Right cardiac atrium (tissue), 5 donors: ENCODE measurements at regions not wholly inside any gene's neighbourhood (a gene's known extent, or its start where the extent isn't known, plus 50 kb on each side); places are given as distances from the start of the nearest gene placed in this dataset.

ENCODE experiments used
- ATAC-seq, 2 donors: fragments of 200-7000 bp; cut with Tn5 transposase; one replicate each; pipeline versions ENCODE4 v1.8.0 to v1.9.1; 2020; ENCODE audit warnings: moderate library complexity in 2 of 2, mild to moderate bottlenecking in 1 of 2
- DNase-seq, 3 donors: peaks; one replicate each; pipeline ENCODE4 v3.0.0-alpha.2; 2020
- H3K27ac ChIP-seq: one replicate; pipeline ENCODE4 v1.5.1; 2013; ENCODE audit warnings: mild to moderate bottlenecking, low read length, control low read depth, moderate library complexity
- H3K27me3 ChIP-seq: one replicate; pipeline ENCODE4 v1.6.1; 2013; ENCODE audit not compliant: control insufficient read depth, insufficient read depth
- H3K4me1 ChIP-seq: one replicate; pipeline ENCODE4 v1.6.1; 2013; ENCODE audit warnings: low read length; ENCODE audit not compliant: control insufficient read depth, insufficient read depth
- H3K4me3 ChIP-seq: one replicate; pipeline ENCODE4 v1.5.1; 2013; ENCODE audit warnings: low read length, control low read depth
- H3K9me3 ChIP-seq: one replicate; pipeline ENCODE4 v1.6.1; 2013; ENCODE audit warnings: low read length; ENCODE audit not compliant: control insufficient read depth
- WGBS: extraction: QIAGEN DNeasy Blood & Tissue Kit; methylation state at CpG from one replicate; pipeline ENCODE4 v1.1.7; 2013; 5-methylcytosine and 5-hydroxymethylcytosine counted together
- intact Hi-C, 4 donors: fragments of 100-400 bp; cut with DNase I; formaldehyde crosslinking; loops; one replicate each; pipeline versions ENCODE4 v1.11.0 to v1.14.0; 2022 to 2023
- donor health status: healthy with polysubstance abuse.
- donor health status: DM: no; HTN: yes; CAD: no.
- donor health status: DM: no; HTN: no; CAD: no.
- donor health status: DM: no; HTN: yes; CAD: no; lungs with severe emphysema.
- donor health status: DM: yes; HTN: yes; CAD: no.

DNA sequence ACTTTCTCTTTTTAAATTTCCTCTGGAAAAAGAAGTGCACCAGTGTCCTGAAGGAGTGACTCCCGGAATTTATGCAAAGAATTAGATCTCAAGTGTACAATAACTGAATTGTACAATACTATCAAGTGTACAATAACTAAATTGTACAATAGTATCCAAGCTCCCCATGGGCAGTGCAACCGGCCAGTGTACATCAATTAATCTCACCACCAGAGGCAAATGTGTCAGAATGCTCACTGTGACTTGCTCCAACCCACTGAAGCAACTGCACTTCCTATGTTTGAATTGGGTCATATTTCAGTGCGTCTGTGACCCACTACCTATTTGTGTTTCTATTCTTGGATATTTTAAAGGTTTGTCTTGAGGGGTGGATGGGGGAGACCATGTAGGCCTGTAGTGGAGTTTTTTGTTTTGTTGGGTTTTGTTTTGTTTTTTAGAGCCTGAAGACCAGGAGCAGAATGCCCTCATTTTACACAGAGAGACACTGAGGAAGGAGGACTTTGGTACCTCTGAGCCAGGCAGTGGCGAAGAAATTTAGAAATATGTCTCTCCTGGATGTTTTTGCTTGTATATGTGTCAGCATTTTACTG, 78.5 kb upstream of the CTTNBP2 start:
- intact Hi-C loops = no loop called here
- Histone ChIP-seq H3K27ac (no peak overlapping the region), H3K9me3 (no peaks in the 10 kb centered on the region), H3K27me3 (no peaks in the 10 kb centered on the region), H3K4me3 (no peak overlapping the region), H3K4me1 (no peaks in the 10 kb centered on the region)
- DNase-seq (no peak), ATAC-seq (no peak)
- 74% methylated on average over 4 of the region's 4 CpGs for WGBS

DNA sequence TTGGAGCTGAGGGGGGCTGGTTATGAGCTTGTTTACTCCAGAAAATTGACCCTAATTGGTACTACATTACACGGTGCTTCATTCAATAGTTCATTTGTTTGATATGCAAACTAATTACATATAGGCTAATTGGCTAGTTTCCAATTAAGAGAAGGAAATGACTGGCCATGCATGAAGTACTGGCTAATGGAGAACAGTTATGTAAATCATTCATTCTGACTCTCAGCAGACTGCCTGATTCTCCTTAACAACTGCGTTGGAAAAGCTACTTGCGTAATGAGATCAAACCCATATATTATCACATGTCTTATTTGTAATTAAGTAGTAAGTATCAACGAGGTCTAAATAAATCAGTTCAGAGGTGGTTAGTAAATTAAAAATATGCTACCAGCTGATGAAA, 81.8 kb upstream of the CTTNBP2 start:
- ATAC-seq = no peak
- no peaks in the 10 kb centered on the region for H3K27me3 ChIP-seq
- WGBS = 79% methylated on average over 4 of the region's 4 CpGs
- DNase-seq = no peak
- intact Hi-C loops = no loop called here
- no peaks in the 10 kb centered on the region for H3K4me1 ChIP-seq
- H3K9me3 ChIP-seq = no peaks in the 10 kb centered on the region
- no peak overlapping the region for H3K4me3 ChIP-seq
- H3K27ac ChIP-seq = no peak overlapping the region

DNA sequence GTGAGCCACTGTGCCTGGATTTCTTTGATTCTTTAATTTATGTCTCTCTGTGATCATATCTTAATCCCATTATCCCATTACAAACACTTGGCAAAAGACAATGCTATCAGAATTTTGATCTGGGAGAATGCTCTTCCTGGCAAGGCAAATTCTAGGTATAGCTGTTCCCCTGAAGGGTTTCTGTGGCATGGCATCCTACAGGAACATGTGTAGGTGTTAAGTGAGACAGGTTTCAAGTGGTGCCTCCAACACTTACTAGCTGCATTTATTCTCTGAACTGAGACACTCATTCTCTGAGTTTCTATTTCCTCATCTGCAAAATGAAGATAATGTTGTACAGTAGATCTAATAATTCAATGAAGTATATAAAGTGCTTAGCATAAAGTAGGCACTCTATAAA, 87.1 kb upstream of the CTTNBP2 start:
- ATAC-seq = no peak
- intact Hi-C loops = no loop called here

DNA sequence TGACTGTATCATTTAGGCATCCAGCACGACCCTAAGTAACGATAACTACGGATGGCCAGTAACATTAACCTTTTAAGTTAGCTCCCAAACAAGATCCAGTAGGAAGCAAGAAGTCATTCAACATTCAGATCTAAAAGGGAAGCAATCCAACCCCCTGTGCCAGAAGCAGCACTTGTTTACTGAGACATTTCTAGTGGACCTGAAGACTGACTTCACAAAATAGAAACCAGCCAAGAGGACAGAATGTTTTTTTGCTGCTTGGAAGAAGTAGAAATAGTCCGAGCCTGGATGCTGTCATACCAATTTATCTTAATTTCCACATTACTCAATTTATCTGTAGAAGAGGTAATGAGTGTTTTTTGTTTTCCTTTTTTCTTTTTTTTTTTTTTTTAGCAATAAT, 88.0 kb upstream of the CTTNBP2 start:
- 40% methylated on average over 4 of the region's 4 CpGs for WGBS
- ATAC-seq (peak in 1 of 2 donors; percentile 90), DNase-seq (no peak)
- Histone ChIP-seq H3K9me3 (no peaks in the 10 kb centered on the region), H3K4me3 (no peak overlapping the region), H3K27me3 (no peaks in the 10 kb centered on the region), H3K27ac (no peak overlapping the region), H3K4me1 (no peaks in the 10 kb centered on the region)
- intact Hi-C loops = no loop called here

More for the DNA sequence above, 87.1 kb upstream of the CTTNBP2 start:
- no peak overlapping the region for H3K4me3 ChIP-seq
- H3K27me3 ChIP-seq = no peaks in the 10 kb centered on the region
- H3K9me3 ChIP-seq = no peaks in the 10 kb centered on the region
- H3K4me1 ChIP-seq = no peaks in the 10 kb centered on the region
- H3K27ac ChIP-seq = no peak overlapping the region
- no peak for DNase-seq

DNA sequence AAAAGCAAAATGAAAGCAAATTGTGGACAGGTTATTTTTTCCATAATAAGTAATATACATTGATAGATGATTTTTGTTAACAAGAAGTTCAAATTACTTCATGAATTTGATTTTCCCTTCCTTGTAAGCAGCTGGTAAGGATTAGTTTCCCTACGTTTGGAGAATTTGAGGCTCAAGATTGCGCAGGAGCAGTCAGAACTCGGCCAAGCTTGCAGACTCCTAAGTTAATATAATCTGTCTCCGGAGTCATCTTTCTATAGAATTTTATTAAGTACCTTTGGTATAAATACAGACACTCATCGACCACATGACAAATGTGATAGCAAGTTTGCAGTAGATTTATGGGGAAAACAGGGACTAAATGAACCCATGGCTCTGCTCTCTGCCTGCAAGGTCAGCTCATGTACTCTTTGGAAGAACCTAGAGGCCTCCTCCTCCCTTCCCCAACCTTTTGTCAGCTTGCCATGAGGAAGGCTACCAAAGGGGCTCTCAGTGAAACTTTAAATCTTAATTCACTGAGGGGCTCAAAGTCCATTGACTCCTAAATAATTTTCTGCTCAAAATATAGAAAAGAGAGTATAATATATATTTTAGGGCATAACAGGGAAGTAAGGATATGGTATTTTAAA, 89.2 kb upstream of the CTTNBP2 start:
- Histone ChIP-seq H3K9me3 (no peaks in the 10 kb centered on the region), H3K4me3 (no peak overlapping the region), H3K4me1 (no peaks in the 10 kb centered on the region), H3K27me3 (no peaks in the 10 kb centered on the region), H3K27ac (no peak overlapping the region)
- intact Hi-C loops = no loop called here
- ATAC-seq = no peak
- DNase-seq = no peak
- WGBS = 73% methylated on average over 5 of the region's 5 CpGs

DNA sequence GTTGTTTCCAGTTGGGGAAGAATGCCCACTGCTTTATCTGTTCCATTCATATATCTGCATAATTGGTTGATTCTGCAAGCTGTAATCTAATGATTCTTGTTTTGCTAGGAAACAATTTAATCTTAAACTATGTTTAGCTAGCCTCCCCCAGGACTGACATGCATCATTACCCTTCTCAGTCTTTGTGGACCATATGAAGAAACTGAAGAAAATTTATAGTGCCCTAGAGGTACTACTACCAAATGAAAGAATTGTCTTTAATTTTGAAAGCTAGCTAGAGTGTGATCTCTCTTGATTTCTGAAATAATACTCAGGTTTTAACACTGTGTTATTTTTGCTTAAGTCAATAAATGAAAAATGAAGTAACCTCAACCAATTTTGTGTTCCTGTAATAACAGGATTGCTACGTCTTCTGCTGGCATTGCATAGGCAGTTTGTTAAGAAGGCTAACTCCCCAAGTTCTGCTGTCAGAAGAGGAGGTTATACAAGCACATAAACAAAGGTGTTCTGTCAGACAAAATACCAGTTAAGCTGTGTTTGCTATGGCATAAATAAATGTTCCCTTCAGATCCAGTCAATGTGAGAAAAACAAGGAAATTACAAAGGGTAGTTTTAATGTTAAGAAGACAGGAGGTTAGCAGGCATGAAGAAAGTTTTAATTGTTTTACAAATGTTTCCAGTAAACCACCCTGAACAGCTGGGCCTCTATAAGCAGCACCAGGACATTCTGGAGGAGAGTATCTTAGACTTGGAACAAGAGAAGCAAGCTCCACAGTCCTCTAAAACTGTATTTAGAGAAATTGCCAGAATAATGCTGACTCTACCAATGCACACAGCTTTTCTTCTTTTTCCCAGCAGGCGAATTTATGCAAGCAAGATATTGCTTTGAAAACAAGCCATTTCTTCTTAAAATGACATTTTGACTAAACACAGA, 90.3 kb upstream of the CTTNBP2 start:
- intact Hi-C loops = no loop called here
- WGBS = 38% methylated on average over 2 of the region's 2 CpGs
- no peak overlapping the region for H3K27ac ChIP-seq
- no peaks in the 10 kb centered on the region for H3K4me1 ChIP-seq
- no peak overlapping the region for H3K4me3 ChIP-seq
- ATAC-seq (peak in 1 of 2 donors; percentile 81), DNase-seq (no peak)
- no peaks in the 10 kb centered on the region for H3K9me3 ChIP-seq
- H3K27me3 ChIP-seq = no peaks in the 10 kb centered on the region

DNA sequence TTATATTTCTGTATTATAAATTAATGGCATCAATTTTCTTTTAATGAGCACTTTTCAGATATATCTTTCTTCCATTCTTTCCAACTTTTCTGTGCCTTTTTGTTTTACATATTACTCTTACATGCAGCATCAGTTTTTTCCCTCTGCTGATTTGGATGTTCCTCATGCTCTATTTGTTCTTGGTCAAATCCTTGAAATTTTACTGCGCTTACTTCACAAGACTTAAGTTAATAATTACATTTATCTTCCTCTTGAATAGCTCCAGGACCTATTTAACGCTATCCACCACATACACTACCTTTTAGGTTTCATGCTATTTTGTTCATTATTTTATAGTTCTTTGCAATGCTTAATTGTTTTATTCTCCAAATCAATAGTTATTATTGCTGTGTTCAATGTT, 97.6 kb upstream of the CTTNBP2 start:
- peaks cover 2% of the 10 kb centered on the region for H3K4me1 ChIP-seq
- H3K27me3 ChIP-seq = no peaks in the 10 kb centered on the region
- H3K4me3 ChIP-seq = no peak overlapping the region
- intact Hi-C loops = no loop called here
- DNase-seq = no peak
- no peak overlapping the region for H3K27ac ChIP-seq
- 92% methylated on average over 2 of the region's 2 CpGs for WGBS
- ATAC-seq = no peak
- H3K9me3 ChIP-seq = no peaks in the 10 kb centered on the region

DNA sequence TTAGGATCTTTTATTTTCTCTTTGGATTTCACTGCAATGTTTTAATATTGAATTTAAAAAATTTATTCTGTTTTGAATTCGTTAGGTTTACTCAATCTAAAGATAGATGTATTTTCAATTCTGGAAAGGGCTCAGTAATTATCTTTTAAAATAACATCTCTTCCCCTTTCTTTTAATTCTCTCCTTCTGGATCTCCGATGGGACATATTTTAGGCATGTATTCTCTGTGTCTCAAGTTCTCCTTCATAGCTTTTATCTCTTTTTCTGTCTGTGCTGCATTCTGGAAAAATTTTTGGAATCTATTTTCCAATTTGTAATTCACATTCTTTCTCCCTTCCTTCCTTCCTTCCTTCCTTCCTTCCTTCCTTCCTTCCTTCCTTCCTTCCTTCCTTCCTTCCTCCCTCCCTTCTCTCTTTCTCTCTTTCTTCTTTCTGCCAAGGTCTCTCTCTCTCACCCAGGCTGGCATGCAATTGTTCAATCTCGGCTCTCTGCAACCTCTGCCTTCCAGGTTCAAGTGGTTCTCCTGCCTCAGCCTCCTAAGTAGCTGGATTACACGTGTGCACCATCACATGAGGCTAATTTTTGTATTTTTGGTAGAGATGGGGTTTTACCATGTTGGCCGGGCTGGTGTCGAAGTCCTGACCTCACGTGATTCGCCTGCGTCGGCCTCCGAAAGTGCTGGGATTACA, 98.5 kb upstream of the CTTNBP2 start:
- no peak overlapping the region for H3K27ac ChIP-seq
- intact Hi-C loops = no loop called here
- WGBS = 75% methylated on average over 11 of the region's 11 CpGs
- H3K4me3 ChIP-seq = no peak overlapping the region
- H3K27me3 ChIP-seq = no peaks in the 10 kb centered on the region
- DNase-seq = peak in 1 of 3 donors; percentile 46
- peaks cover 2% of the 10 kb centered on the region for H3K4me1 ChIP-seq
- ATAC-seq = no peak
- H3K9me3 ChIP-seq = no peaks in the 10 kb centered on the region

DNA sequence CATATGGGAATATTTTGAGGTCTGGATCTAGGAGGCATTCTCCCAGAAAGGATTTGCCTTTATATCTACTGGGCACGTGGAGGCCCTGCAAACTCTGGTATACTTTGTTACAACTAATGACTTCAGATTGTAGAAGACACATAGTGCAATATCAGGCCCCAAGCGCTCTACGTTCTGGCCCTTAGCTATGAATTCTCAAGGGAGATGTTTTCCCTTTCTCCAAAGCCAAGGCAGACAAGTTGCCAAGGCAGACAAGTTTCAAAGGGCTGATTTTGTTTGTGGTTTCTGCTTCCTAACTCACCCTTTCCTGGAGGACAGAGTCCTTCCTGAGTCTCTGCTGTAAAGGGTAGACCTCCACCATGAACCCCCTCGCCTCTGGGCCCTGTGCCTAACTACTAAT, 99.4 kb upstream of the CTTNBP2 start:
- intact Hi-C loops = no loop called here
- H3K27ac ChIP-seq = peak overlapping the region; percentile 48
- H3K27me3 ChIP-seq = no peaks in the 10 kb centered on the region
- no peaks in the 10 kb centered on the region for H3K9me3 ChIP-seq
- peak in 2 of 3 donors; percentile 22 to 72 for DNase-seq
- H3K4me1 ChIP-seq = peaks cover 2% of the 10 kb centered on the region
- 41% methylated on average over 4 of the region's 4 CpGs for WGBS
- no peak overlapping the region for H3K4me3 ChIP-seq
- peak; percentile 53 to 91 for ATAC-seq

DNA sequence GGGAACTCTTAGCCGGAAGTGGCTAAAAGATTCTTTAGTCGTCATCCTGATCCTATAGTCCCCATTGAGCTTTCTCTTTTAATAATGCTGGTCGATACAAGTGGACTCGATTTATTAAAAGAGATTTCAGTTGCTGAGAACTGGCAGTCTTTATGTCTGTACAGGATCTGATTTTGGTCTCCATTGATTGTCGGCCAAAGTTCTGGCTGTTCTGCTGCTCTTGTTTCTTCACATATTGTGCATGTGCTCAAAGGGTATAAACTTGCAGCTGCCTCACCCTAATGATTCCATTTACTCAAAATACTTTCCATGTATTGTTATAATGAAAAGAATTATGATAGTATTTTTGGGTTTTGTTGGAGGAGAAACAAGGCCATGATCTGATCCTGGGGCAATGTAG, 100.7 kb upstream of the CTTNBP2 start:
- WGBS = 70% methylated on average over 5 of the region's 5 CpGs
- Histone ChIP-seq H3K9me3 (no peaks in the 10 kb centered on the region), H3K27ac (no peak overlapping the region), H3K4me1 (peaks cover 2% of the 10 kb centered on the region), H3K4me3 (no peak overlapping the region), H3K27me3 (no peaks in the 10 kb centered on the region)
- intact Hi-C loops = no loop called here
- ATAC-seq (peak in 1 of 2 donors; percentile 62), DNase-seq (no peak)

DNA sequence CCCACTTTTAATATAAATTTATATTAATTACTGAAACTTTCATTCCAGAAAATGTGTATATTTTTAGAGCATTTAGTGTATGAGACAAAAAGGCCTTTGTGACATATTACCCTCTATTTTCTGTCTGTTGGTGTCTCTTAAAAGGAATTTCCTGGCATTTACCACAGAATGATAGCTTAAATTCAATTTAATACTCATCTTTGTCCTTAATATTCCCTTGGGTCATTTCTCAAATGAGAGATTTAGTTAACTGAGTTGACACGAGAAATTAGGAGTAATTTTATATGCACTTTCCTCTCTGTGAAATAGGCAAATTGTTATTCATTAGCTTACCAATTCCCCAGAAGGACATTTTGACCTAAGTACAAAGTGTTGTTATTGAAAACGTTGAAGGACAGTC, 101.7 kb upstream of the CTTNBP2 start:
- DNase-seq = no peak
- no peak for ATAC-seq
- intact Hi-C loops = no loop called here
- H3K9me3 ChIP-seq = no peaks in the 10 kb centered on the region
- peaks cover 2% of the 10 kb centered on the region for H3K4me1 ChIP-seq
- H3K27me3 ChIP-seq = no peaks in the 10 kb centered on the region
- 40% methylated on average over 2 of the region's 2 CpGs for WGBS
- no peak overlapping the region for H3K4me3 ChIP-seq
- no peak overlapping the region for H3K27ac ChIP-seq
